ENCODE measurements at regions not wholly inside any gene's neighbourhood (a gene's known extent, or its start where the extent isn't known, plus 50 kb on each side); places are given as distances from the start of the nearest gene placed in this dataset.

- no peak for TF ChIP-seq CTCF (IDR thresholded peaks at IDR 0.05)
- no peak for TF ChIP-seq POLR2A (IDR thresholded peaks at IDR 0.05)
Measured at GRCh38 chr2:215530191-215530968, 94.5 kb upstream of the FN1 start.

All from right lobe of liver (tissue), 4 donors.